Cardiac muscle cell (in vitro differentiated cells and primary cell): ENCODE measurements at regions not wholly inside any gene's neighbourhood (a gene's known extent, or its start where the extent isn't known, plus 50 kb on each side); places are given as distances from the start of the nearest gene placed in this dataset.
A peak's percentile ranks its signal among the peaks of the same experiment; 100 is the strongest.

ENCODE experiments used
- DNase-seq, 2 donors: peaks; one replicate each; pipeline versions ENCODE4 v3.0.0 to v3.0.0-alpha.2; 2010 to 2017; ENCODE audit warnings: low read depth in 1 of 2, low spot score in 1 of 2
- H3K27ac ChIP-seq: fragments of 200-600 bp; sonication (generic); 2 replicates; pipeline ENCODE4 v1.5.1; 2016
- H3K27me3 ChIP-seq: fragments of 200-600 bp; sonication (generic); 2 replicates; pipeline ENCODE4 v1.6.0; 2016; ENCODE audit warnings: control low read depth
- H3K36me3 ChIP-seq: fragments of 200-600 bp; sonication (generic); 2 replicates; pipeline ENCODE4 v1.5.1; 2016; ENCODE audit warnings: control low read depth
- H3K4me1 ChIP-seq: fragments of 200-600 bp; sonication (generic); 2 replicates; pipeline ENCODE4 v1.8.1; 2017; ENCODE audit warnings: low read depth, mild to moderate bottlenecking, mixed run types
- H3K4me3 ChIP-seq: fragments of 200-600 bp; sonication (generic); 2 replicates; pipeline ENCODE4 v1.5.1; 2016; ENCODE audit warnings: mild to moderate bottlenecking
- H3K9me3 ChIP-seq: fragments of 200-600 bp; sonication (generic); 2 replicates; pipeline ENCODE4 v1.5.1; 2017; ENCODE audit warnings: low read depth, mild to moderate bottlenecking, control low read depth
- CTCF ChIP-seq: IDR thresholded peaks from 2 replicates; pipeline ENCODE4 v1.5.1; 2012; ENCODE audit warnings: low read depth, mild to moderate bottlenecking, low read length

- no peaks in the 10 kb centered on the region for H3K36me3 ChIP-seq
- no peaks in the 10 kb centered on the region for H3K27me3 ChIP-seq
- peak overlapping the region; percentile 76 for H3K27ac ChIP-seq
- peaks cover 25% of the 10 kb centered on the region for H3K4me1 ChIP-seq
- DNase-seq: no peak
- H3K9me3 ChIP-seq: no peaks in the 10 kb centered on the region
- H3K4me3 ChIP-seq: no peak overlapping the region
- TF ChIP-seq CTCF: no peak
Observed at GRCh38 chr14:32008602-32009193, 68.4 kb upstream of the ARHGAP5 start.

GRCh38 chr14:32009221-32009975 is 67.7 kb upstream of the ARHGAP5 start:
- Histone ChIP-seq H3K4me3 (no peak overlapping the region), H3K4me1 (peaks cover 25% of the 10 kb centered on the region), H3K27ac (no peak overlapping the region), H3K27me3 (no peaks in the 10 kb centered on the region), H3K36me3 (no peaks in the 10 kb centered on the region), H3K9me3 (no peaks in the 10 kb centered on the region)
- peak in 1 of 2 donors; percentile 18 for DNase-seq
- no peak for TF ChIP-seq CTCF

- no peaks in the 10 kb centered on the region for H3K36me3 ChIP-seq
- no peak for DNase-seq
- TF ChIP-seq CTCF: no peak
- H3K27me3 ChIP-seq: no peaks in the 10 kb centered on the region
- H3K4me1 ChIP-seq: peaks cover 28% of the 10 kb centered on the region
- peak overlapping the region; percentile 71 for H3K27ac ChIP-seq
- H3K4me3 ChIP-seq: no peak overlapping the region
- H3K9me3 ChIP-seq: no peaks in the 10 kb centered on the region
Observed at GRCh38 chr14:32009976-32010581, 67.0 kb upstream of the ARHGAP5 start.

- H3K4me1 ChIP-seq: peaks cover 29% of the 10 kb centered on the region
- H3K27ac ChIP-seq: peak overlapping the region; percentile 71
- H3K36me3 ChIP-seq: no peaks in the 10 kb centered on the region
- H3K27me3 ChIP-seq: no peaks in the 10 kb centered on the region
- no peaks in the 10 kb centered on the region for H3K9me3 ChIP-seq
- DNase-seq: peak in 1 of 2 donors; percentile 31
- no peak overlapping the region for H3K4me3 ChIP-seq
- TF ChIP-seq CTCF: no peak
Observed at GRCh38 chr14:32010604-32011125, 66.4 kb upstream of the ARHGAP5 start.

- Histone ChIP-seq H3K9me3 (no peaks in the 10 kb centered on the region), H3K27ac (peak overlapping the region; percentile 71), H3K27me3 (no peaks in the 10 kb centered on the region), H3K4me3 (no peak overlapping the region), H3K4me1 (peaks cover 29% of the 10 kb centered on the region), H3K36me3 (no peaks in the 10 kb centered on the region)
- DNase-seq: peak in 1 of 2 donors; percentile 11
- TF ChIP-seq CTCF: no peak
Observed at GRCh38 chr14:32011225-32011624, 65.9 kb upstream of the ARHGAP5 start.
